ENCODE measurements at regions not wholly inside any gene's neighbourhood (a gene's known extent, or its start where the extent isn't known, plus 50 kb on each side); places are given as distances from the start of the nearest gene placed in this dataset.

DNA sequence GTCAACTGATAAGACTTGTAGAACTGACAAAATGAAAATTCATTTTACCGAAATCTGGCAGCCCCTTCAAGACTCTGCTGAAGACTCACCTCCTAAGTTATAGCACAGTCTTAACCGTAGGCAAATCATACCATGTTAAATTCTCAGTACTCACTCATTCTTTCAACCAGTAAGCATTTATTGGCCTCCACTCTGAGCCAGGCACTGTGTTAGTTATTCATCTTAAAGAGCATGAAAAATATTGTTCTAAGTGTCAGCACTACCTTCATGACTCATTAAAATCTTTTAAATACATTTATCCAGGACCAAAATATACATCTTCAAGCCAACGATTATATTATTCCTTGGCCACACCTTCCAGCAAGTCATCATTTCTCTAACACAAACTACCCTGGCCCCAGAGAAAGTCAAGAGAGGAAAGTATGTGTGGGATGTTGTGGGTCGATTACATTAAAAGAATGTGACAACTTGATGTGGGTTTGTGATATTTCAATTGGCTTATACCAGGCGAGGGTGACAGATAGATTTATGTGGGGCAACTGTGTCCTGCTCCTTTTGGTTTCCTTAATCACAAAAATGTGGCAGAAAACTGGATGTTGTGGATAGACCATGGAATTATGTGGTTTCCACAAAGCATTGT lies 55.0 kb downstream of the TMEM30B start:
- no peak for DNase-seq

DNA sequence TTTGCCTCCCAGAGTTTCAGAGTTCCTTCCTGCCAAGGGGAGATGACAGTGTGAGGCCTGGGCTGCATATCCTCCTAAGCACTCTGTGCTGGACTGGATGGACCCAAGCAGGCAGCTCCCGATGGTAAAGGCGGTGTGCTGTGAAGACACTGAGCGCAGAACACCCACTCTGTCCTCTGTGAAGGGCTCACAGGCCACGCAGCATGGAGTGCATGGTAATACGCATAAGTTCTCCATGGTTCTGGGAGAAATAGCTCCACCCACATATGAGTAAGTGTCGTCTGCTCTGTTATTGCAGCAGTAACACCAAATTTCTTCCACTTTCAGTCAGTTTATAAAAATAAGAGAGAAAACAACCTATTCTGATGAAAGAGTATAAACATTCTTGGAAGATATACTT lies 55.8 kb downstream of the TMEM30B start:
- DNase-seq = no peak

DNA sequence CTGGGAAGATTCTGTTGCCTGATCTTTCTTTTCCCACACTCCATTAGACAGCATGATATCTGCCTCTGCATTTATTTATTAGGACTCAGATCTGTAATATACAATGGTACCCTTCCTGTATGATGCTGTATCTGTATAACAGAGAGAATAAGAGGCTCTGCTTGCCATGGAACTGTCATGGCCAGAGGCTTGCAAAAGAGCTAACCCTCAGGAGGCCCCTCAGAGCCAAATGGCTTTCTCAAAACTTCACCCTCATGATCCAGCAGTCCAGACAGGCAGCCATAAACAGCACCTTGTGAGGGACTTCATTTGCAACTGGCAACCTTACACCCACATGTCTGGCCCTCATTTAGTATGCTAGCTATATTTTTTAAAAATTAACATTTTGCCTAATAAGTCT lies 57.6 kb downstream of the TMEM30B start:
- DNase-seq = no peak

DNA sequence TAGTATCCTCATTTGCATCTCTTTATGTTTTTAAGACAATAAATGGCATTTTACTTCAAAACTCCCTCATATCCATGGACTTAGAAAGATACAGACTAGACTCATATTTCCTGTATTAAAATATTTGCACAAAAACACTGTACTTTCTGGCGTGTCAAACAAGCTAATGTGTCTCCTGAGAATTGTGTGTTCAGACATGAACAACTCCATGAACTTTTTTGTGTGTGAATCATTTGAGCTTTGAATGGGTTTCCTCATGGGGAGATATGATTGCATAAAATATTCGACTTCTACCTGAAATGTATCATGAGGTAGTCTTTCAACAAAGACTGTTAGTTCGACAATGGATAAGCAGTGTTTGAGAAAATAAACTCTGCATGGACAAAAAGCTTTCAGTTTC lies 58.8 kb downstream of the TMEM30B start:
- DNase-seq = no peak

DNA sequence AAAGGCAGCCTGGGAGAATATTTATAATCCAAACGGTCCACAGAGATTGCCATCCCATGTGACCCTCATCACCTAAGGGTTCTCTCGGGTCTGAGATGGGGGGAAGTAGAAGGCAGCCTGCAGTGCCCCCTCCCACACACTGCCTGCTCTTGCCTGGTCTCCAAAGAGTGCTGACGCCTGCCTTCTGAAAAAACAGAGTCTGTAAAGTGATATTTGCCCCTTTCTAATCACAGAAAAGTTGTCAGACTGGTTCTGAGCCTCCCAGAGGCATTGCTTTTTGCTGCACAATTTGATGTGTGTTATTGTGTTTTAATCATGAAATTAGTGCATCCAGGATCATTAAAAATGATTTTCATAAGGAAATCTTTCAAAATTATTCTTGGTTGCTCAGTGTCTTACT lies 59.2 kb downstream of the TMEM30B start:
- no peak for DNase-seq

DNA sequence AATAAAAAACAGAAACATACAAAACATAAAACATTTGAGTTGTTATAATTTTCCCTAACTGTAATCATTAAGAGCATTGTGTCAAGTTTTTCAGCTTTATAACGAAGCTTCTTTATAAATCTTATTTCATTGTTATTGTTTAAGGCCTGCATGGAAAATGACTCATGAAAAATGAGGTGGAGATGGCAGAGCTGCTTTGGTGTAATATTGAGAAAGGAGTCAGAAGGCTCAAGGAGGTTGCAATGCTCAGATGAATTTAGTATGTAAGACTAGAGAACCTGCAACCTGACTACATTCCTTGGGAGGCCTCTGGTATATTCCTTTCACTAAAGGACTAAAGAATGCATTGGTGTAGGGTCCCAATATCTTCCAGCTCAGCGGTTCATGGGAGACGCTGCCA lies 61.5 kb downstream of the TMEM30B start:
- no peak for DNase-seq

DNA sequence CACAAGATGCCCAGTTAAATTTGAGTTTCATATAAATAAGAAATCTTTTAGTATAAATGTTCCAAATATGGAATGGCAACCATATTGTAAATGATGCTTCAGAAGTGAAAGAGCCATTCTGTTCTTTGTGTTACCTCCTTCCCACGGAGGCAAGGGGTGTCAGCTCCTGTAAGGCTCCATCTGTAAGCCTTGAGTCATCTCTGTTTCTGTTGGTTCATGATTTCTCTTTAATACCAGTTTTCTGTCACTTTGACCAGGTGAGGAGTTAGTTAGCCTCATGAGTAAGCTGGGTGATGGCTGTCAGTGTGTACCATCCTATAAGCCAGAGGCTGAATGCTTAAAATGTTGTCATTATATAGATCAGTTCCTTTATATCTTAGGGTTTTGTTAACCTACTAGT lies 61.9 kb downstream of the TMEM30B start:
- DNase-seq = peak; percentile 6

DNA sequence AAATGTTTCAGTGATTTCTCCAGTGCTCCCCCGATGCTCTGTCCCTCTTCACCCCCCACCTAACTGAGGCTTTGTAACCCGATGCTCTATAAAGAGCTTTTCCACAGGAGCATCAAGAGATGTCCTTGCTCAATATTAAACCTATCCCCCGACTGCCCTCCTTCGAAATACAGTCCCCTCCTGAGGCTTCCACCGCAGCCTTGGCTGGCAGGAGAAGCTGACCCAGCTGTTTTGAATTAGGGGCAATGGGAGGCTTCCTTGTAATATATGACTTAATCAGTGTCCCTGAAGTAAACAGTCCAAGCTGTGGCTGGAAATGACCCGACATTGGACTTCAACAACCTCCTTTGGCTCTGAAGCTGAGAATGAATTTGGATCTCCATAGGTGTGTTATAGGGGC lies 62.4 kb downstream of the TMEM30B start:
- no peak for DNase-seq

DNA sequence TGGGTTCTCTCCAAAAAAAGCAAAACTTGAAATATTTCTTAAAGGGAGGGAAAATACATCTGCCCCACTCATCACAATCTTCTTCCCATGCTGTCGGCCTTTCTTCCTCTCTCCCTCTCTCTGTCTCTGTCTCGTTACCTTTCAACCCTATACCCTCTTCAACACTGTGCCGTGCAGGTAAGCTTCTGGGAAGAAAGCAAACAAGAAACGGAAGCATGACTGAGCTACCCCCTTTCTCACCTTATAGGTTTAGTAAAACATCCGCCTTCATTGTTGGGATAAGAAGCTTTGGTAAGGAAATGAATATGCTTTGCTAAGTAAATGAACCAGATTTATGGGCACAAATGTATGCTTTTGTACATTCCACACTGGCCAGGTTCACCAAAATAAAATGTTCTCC lies 63.0 kb downstream of the TMEM30B start:
- no peak for DNase-seq

DNA sequence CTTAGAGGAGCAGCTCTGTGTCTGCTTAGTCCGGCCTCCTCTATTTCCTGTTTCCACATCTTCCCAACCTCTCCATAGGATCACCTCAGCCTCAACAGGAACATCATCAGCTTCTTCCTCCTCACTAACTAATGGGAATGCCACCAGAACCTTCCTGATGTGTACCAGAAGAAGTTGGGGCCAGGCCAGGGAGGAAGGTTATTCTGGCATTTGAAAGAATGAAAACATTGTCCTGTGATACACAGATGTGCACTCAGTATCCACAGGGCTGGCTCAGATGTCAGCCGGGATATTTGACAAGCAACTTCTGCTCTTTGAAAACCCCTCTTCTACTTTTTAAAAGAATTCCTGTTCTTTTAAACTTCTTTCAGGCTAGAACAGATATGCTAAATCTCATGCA lies 63.6 kb downstream of the TMEM30B start:
- no peak for DNase-seq

DNA sequence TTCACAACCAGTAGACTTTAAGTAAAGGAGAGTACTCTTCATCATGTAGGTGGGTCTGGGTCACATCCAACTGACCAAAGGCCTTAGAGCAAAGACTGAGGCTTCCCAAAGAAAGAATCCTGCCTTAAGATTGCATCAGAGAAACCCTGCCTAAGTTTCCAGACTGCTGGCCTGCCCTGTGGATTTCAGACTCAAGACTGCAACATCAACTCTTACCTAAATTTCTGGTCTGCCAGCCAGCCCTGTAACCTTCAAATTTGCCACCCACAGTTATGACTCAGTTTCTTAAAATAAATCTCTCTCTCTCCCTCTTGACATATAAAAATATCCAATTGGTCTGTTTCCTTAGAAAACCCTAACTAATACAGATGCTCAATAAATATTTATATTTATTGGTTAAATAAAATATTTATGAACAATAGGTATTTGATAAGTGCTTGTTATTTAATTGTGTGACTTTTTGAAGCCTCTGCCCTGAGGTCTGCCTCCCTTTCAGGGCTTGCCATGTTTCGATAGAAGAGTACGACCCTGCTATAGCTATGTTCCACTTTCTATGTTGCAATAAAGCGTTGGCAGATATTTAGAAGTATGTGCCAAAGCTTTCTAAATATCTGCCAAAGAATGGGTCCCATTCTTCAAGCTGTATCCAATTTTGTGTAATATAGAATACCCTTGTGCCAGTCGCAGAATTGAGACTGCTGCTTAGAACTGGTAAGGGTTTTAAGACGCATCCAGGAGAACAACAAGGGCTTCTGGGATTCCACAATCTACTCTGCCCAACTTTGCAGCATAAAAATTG lies 65.7 kb downstream of the TMEM30B start:
- no peak for DNase-seq

DNA sequence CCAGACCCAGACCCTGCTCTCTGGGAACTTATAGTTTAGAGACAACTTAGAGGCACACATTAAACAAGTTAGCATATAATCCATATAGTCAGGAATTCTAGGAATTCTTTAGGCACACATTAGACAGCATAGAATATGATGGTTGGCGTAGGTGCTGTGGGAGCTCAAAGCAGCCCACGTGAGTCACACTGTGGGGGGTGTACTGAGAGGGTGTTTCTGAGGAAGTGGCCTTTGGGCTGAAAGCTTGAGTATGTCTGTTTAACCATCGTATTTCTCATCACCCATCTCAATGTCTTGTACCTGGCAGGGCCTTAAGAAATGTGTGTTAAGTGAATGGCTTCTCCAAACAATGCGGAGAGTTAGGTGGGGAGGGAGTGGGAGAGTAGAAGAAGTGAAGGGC lies 67.2 kb downstream of the TMEM30B start:
- DNase-seq = peak; percentile 5

DNA sequence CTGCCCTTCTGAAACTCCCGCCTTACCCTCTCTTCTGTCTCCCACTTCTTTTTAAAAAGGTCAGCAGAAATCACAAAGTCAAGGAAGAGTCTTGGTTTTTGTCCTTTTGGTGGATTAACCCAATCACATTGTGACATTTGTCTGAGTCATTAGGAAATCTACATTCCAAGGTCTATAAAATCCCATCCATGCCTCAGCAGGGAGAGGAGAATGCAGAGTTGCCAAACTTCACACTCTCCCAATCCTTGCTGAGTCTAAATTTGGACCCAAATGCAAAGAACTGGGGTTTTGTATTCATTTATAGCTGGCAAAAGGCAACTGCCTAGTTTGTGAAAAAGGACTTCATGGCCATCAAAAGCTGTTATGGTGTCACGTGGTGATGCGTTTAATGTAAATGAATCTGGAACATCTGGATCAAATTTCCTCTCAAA lies 67.9 kb downstream of the TMEM30B start:
- DNase-seq = no peak

DNA sequence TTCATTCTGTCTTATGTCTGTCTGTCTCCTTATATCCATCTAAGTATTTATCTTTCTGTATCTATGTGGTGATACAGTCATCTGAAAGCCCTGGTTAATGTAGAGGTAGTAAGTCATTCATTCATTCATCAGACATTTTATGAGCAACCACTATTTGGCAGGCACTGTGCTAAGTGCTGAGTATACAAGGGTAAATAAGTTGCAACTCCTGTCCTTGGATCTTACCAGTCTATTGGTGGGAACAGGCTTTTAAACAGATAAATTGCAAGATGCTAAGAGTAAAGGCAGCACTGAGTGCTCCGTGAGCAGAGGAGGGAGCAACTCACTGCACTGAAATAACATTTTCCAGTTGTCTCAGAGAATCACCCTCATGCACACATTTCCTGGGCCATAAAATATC lies 68.6 kb downstream of the TMEM30B start:
- DNase-seq = no peak

DNA sequence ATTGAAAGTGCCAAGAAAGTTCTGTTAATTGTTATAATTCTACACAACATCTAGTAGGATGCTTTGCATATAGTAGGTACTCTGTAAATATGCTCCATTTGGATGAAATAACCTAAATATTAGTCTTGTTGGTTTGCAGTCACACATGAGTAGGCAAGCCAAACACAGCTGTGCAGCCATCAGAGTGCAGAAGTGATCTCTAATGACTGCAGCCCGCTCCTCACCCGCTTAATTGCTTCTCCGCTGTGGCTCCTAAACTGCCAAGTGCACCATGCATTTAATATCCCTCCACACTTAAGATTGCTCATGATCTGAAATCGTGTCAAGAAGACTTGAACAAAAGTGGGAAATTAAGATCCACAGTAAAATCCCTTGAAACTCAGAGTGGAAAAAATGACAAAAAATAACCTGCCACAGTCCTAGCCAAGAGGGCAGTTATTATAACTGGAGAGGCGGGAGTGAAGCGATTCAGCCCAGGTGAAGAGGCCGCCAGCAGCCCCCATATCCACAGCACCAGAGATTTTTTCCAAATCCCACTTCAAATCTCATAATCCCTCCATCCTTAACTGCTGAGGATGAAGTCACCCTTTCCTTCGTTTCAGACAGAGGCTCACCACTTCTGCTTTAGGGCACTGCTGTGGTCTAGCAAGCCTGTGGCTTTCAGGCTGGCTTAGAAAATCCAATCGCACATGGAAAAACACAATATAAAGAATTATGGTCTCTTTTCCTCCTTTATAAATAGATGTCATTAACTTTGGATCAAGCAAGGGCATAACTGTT lies 69.5 kb downstream of the TMEM30B start:
- no peak for DNase-seq

DNA sequence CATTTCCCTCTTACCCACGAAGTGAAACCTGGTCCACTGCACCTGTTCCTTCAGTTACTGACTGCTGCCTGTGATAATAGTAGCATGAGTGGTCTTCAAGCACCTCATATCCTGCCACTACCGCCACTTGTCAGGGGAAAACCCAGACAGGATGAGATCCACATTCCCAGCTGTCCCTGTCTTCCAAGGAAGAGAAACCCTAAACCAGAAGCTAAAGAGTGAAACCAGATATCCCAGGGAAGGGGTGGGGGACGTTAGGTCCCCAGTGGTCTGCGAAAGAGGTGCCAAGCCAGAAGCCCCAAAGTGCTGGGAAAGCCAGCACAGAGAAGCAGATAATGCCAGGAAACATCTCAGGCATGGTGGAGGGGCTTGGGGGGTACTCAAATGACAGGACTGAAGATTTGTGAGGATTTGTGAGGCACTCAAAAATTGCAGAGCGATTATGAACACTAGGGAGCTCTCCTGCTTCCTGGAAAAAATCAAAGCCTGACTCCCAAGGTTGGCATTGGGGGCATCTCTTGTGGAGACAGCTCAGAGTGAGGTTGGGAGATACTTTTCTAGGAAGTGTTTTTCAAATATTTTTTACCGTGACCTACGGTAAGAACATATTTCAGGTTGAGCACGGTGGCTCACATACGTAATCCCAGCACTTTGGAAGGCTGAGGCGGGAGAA lies 77.9 kb downstream of the TMEM30B start:
- DNase-seq = no peak

DNA sequence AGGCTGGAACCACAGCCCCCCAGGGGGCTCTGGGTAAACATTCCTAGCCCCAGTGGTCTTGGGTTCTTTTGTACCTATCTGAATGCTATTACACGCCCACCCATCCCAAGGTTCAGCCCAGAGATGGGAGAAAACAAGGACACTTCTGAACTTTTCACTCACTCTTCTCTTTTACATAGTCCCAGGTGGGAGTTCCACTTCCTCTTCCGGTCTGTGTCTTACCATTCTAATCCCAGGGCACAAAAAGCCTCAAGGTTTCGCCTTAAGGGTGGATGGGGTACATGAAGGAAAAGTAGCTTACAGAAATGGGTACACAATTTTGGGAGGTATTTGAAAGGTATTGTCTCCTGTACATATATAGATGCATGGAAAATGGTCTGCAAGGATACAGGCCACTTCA lies 79.0 kb downstream of the TMEM30B start:
- no peak for DNase-seq

DNA sequence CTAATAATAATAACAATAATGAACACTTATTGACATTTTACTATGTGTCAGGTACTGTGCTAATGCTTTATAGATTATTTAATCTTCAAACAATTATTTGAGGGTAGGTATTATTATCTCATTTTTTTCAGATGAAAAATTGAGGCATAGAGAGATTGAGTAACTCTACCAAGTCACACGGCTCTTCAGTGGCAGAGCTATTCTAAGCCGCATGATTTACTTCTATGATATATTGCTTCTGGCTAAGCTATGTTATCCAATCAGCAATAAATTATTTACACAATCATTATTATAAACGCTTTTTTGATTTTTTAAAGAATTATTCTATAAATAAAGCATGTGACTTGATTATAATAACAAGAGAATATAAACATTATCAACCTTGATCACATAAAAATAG lies 80.0 kb downstream of the TMEM30B start:
- no peak for DNase-seq

DNA sequence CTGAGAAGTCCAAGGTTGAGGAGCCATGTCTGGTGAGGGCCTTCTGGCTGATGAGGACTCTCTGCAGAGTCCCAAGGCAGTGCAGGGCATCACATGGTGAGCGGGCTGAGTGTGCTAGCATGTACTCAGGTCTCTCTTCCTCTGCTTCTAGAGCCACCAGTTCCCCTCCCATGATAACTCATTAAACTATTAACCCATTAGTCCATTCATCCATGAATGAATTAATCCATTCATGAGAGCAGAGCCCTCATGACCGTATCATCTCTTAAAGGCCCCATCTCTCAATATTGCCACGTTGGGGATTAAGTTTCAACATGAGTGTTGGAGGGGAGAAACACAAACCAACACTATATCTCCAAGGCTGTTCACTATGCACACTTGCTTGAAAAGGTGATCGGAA lies 83.7 kb downstream of the TMEM30B start:
- DNase-seq = no peak

DNA sequence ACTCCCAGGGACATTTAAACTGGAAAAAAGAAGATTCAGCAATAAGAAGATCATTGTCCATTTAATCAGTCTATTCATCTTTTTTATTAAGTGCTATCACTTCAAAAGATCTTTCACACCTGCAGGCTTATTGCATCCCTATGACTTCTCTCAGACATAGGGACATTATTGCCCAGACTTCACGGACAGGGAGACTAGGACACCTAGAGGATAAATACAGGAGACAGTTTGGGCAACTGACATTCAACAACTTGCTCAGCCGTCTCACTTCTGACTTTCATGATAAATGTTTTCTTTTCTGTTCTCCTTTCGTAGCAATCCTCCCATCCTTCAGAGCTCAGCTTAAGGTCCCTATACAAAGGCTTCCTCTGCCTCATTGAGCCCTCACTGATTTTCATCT lies 84.3 kb downstream of the TMEM30B start:
- no peak for DNase-seq

DNA sequence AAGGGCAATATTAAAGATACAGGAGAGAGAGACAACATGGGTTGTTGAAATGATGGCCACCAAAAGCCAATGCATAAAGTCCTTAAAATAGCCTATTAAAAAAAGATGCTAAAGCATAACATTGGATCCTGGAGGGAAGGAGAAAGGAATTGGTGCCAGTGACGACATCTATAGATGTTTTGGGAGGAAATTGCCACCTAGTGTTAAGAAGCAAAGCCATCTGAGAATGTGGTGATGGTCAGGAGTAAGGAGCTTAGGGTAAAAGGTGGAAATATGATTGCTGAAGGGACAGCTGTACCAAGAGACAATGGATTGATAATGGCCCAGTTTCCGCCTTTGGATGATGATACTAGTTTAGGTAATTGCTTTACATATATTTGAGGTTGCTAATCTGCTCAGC lies 85.1 kb downstream of the TMEM30B start:
- no peak for DNase-seq

DNA sequence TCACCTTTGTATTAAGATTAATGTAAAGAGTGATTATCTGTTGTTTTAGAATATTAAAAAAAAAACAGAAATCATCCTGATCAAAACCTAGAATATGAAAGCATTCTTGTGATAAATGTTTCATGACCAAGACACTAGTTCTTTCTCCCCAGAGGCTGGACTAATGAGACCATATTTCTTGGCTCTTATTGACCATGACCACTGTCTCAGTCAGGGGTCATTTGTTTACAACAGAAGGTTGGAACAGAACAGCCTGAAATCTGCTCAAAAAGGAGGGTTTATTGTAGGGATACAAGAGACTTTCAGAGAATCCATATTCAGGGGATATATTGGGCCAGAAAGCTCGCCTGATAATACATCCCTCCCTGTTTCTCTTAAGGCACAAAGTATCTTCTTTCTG lies 87.7 kb downstream of the TMEM30B start:
- DNase-seq = no peak

DNA sequence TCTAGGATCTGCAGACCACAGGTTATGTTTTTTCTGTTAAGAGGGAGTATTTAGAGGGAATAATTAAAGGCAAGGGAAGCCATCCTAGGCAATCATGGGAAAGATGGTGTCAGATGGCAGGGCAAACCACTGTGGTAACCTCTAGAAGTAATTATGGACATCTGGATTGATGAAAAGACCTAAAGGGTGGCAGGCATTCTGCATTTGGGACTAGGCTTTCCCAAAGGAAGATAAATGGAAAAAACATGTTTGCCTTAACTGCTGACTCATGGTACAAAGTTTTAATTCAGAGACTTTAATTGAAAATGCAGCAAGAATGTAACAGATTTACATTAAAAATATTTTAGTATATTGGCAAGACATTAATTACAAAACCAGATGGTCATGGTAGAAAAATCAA lies 88.1 kb downstream of the TMEM30B start:
- no peak for DNase-seq

DNA sequence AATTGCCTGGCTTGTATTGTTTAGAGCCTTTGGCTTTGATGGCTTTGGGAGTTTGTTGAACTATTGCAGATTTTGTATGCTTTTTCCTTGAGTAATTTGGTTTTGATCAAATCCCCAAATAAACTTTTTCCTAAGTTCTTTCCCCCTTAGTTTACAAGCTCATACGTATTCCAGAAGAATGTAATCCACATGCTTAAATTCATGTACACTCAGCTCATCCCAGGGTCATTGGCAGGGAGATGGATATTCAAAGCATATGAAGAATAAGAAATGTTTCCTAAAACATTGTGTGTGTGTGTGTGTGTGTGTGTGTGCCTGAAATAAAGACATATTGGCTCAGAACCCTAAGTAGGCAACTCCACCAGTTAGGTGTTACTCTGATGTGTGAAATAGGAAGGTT lies 89.4 kb downstream of the TMEM30B start:
- DNase-seq = no peak
